ENCODE measurements at regions not wholly inside any gene's neighbourhood (a gene's known extent, or its start where the extent isn't known, plus 50 kb on each side); places are given as distances from the start of the nearest gene placed in this dataset.
"Not testable (repeated sequence)": the region's sequence is repeated elsewhere in the genome, so short reads cannot be mapped to it uniquely, and the experiment has no call there.

DNA sequence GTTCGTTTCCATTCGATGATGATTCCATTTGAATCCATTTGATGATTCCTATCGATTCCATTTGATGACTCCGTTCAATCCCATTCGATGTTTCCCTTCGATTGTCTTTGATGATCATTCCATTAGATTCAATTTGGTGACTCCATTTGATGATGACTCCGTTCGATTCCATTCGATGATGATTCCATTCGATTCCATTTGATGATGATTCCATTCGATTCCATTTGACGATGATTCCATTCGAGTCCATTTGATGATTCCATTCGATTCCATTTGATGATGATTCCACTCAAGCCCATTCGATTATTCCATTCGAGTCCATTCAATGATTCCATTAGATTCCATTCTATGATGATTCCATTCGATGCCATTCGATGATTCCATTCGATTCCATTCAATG is 2730.6 kb downstream of the RPIA start:
- TF ChIP-seq, protein P1, sequence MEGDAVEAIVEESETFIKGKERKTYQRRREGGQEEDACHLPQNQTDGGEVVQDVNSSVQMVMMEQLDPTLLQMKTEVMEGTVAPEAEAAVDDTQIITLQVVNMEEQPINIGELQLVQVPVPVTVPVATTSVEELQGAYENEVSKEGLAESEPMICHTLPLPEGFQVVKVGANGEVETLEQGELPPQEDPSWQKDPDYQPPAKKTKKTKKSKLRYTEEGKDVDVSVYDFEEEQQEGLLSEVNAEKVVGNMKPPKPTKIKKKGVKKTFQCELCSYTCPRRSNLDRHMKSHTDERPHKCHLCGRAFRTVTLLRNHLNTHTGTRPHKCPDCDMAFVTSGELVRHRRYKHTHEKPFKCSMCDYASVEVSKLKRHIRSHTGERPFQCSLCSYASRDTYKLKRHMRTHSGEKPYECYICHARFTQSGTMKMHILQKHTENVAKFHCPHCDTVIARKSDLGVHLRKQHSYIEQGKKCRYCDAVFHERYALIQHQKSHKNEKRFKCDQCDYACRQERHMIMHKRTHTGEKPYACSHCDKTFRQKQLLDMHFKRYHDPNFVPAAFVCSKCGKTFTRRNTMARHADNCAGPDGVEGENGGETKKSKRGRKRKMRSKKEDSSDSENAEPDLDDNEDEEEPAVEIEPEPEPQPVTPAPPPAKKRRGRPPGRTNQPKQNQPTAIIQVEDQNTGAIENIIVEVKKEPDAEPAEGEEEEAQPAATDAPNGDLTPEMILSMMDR (IDR thresholded peaks at IDR 0.05) = not testable (repeated sequence)
- TF ChIP-seq POLR2A (IDR thresholded peaks at IDR 0.05); POLR2AphosphoS5 (IDR thresholded peaks at IDR 0.05; ENCODE audit: insufficient read depth in 1 of 2, low read depth in 1 of 2): not testable (repeated sequence)
